NCI-H526 treated with DMSO at 0.1 percent for 48 hours (cell line): ENCODE measurements at regions not wholly inside any gene's neighbourhood (a gene's known extent, or its start where the extent isn't known, plus 50 kb on each side); places are given as distances from the start of the nearest gene placed in this dataset.

ENCODE experiments used
- DNase-seq: peaks from one replicate; lab custom pipeline; 2025; lab: John Stamatoyannopoulos, UW

DNA sequence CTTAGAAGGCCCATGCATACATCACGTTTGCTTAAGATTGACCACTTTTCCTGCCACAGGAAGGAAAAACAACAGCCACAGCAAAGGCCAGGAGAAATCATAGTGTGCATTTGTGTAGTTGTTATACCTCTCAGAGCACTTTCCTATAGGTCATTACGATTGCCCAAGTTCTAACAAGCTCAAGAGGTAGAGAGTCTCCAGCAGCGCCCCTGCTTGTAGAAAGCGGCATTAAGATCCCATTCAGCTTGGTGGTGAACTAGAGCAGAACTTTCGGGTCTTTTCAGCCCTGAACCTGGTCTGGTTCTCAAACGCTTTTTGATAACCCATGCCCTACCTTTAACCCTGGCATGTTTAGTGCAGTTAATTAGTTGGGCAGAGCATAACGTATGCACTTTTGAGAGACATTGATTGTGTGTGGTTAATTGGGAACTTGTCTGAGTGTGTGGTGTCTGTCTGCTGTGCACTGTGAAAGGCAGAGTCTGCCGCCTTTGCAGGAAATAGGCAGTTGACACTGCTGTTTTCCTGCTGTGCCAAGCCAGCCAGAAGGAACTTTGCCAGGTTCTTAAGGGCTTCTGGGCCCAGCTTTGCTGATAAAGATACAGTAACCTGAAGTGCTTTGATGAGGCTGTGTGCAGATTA is 109.9 kb upstream of the CLMP start:
- no peak for DNase-seq

- DNase-seq = no peak
These were observed 108.9 kb upstream of the CLMP start for GRCh38 chr11:123303924-123304323.

DNA sequence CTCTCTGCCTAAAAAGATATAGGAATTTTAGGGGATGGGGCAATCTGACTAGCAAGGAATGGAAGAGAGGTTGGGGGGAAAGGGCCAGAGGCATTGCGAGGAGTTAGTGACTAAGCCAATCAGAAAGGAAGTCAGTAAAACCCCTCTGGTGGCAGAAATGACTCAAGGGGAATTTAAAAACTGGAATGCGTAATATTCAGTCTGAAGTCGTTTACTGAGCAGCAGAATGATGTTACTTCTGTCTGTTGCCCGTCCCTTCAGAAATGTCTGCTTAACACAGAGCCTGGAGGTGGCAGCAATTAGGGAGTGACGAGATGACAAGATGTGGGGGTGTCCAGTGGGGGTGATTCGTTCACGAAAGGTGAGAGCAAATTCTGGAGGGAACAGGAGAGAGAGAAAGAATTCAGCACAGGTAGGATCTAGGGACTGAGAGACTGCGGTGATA is 107.7 kb upstream of the CLMP start:
- DNase-seq = no peak

- DNase-seq = peak; percentile 87
These were observed 106.8 kb upstream of the CLMP start for GRCh38 chr11:123301696-123302400.

- no peak for DNase-seq
These were observed 106.1 kb upstream of the CLMP start for GRCh38 chr11:123301013-123301591.

DNA sequence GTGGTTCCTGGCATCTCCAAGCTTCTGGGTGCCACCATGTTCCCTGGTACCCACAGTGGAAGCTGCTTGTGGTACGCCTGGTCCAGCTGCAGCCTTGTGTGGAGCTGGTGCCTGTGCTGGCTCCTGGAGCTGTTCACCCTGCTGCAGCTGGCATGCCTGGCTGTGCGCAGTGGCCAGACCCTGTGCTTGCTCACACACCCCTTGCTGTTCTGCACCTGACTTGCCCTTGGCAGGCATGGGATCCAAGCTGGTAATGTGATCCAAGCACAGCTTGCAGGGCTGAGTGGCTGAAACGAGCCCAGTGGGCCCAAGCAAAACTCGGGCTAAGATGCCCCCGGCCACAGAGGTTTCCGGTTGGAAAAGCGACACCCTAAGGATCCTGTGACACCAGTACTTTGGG is 104.7 kb upstream of the CLMP start:
- no peak for DNase-seq

DNA sequence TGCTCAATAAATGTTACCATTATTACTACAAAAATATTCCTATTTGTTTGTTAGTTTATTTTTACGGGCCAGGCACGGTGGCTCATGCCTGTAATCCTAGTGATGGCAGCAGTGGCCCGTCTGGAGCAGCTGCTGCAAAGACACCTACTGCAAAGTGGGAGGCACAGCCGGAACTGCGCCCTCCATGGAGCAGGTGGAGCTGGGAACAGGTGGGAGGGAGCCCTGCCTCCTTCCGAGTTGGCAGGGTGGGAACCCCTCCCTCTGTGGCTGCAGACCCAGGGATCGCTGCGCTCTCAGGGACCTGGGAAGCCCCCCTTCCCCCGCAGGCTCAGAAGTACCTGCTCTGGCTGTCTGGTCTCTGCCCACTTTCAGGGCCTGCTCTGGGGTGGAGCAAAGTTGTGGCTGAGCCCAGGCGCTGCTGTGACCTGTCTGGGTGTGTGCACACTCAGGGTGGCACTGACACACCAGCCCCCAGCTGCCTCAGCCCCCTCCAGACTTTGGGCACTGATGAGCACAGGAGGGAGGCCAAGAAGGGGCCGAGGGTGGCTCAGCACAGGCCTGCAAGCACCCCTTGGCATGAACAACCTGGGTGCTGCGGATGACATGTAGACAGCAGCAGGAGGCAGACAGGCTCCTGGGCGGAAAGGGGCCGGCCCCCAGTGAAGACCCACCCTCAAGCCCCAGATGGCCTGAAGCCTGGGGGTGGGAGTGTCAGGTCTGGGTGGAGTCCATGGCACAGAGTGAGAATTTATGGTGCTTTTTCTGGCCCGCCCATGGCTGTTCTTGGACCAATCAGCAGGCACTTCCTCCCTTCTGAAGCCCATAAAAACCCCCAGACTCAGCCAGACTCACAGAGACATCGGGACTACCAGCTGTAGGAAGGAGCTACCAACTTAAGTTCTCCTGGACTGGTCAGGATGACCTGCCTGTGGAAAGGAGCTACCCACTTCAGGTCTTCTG is 103.7 kb upstream of the CLMP start:
- no peak for DNase-seq

GRCh38 chr11:123292647-123293046 is 97.6 kb upstream of the CLMP start:
- no peak for DNase-seq

- DNase-seq = no peak
These were observed 96.3 kb upstream of the CLMP start for GRCh38 chr11:123291201-123291869.

- DNase-seq = no peak
These were observed 91.7 kb upstream of the CLMP start for GRCh38 chr11:123286761-123287160.

- no peak for DNase-seq
These were observed 91.2 kb upstream of the CLMP start for GRCh38 chr11:123286255-123286654.

- no peak for DNase-seq
These were observed 89.4 kb upstream of the CLMP start for GRCh38 chr11:123284454-123284853.

DNA sequence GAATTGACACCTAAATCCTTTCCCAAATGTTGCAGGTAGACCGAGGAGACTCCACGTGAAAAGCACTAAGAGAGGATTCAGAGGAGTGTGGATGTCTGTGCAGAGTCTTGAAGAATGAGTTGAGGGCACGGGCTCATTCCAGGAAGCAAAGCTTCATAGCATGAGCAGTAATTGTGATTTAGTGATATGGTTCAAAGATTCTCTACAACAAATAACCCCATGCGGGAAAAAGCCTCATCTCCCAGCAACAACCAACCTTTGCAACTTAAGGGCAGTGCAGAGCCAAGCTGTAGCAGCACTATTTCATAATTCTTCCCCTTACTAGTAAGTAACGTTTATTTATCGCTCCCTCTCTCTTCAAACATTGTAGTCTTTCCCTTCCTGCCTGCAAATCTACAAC is 87.5 kb upstream of the CLMP start:
- DNase-seq = no peak

DNA sequence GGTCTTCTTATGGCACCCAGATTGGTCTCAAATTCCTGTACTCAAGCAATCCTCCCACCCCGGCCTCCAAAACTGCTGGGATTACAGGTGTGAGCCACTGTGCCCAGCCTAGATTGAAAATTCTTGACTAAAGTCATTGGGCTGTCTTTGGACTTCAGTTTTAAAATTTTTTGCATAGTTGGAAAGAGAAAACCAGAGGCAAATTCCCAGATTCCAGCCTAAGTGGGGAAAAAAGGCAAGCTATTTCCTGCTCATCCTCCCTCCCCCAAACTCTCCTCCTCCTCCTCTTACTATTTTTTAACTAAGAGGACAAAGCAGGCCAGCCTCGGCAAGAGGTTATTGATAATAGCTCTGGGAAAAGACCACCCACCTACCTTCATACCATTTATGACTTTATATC is 78.6 kb upstream of the CLMP start:
- no peak for DNase-seq

DNA sequence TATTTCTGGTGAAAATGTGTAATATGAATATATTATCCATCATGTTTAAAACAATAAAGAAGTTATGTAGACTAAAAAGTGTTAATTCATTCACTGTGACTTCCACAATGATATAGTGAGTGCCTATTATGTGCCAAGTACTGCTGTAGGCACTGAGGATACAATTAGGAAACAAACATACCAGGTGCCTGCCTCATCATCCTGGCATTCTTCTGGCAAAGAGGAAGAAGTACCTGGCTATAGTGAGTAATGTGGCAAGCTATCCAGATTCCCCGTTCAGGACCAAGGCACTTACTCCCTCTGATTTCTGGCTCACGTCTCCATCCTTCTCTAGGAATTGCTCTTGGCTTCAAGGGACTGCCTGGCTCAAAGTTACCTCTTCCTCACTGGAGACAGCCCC is 77.5 kb upstream of the CLMP start:
- no peak for DNase-seq

GRCh38 chr11:123268156-123268555 is 73.1 kb upstream of the CLMP start:
- no peak for DNase-seq

- DNase-seq = peak; percentile 38
These were observed 70.9 kb upstream of the CLMP start for GRCh38 chr11:123265951-123266350.

DNA sequence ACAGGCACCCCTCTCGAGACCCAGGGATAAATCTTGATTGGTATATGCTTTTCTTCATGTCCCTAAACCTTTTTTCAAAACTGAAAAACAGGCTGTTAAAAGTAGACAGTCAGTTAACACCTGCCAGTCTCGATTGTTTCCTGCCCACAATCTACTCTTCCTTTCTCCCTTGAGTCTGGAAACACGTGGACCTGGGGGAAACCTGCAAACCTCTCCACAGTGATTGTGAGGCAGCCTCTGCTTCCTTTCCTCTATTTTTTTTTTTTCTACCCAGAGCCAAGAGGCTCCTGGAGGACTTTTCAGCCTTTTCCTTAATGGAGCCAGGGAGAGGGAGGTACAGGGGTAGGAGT is 69.4 kb upstream of the CLMP start:
- no peak for DNase-seq

DNA sequence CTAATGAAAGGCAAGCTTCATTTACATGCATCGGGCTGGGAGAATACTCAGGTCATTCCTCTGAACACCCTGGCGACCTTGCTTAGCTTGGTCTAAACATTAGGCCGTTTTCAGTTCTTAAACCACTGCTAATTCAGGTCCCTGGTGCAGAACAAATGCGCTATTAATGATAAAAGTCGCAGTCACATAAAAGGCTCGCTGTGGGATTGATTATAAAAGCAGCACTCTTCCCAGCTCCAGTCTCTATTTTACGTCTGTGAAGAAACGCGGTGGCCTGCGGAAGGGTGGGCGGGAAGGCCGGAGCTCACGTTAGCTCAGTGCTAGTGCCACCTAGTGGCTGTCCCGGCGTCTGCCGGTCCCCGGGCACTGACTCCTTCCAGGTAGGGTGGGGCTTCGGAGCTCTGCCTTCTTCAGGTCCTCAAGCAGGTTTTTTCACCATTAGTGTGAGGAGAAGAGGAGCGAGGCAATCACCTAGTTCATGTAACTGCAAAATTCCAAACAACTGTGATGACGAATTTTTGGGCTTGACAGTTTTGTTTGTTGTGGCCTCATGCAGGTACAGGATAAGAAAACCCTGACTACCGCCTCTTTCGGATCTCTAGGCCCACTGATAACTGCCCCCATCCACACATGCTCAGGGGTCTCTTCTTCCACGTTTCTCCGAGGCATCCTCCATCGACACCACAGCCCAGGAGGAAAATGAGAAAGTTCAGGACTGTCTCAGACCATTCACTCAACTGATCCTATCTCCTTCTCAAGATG is 66.5 kb upstream of the CLMP start:
- peak; percentile 84 for DNase-seq

DNA sequence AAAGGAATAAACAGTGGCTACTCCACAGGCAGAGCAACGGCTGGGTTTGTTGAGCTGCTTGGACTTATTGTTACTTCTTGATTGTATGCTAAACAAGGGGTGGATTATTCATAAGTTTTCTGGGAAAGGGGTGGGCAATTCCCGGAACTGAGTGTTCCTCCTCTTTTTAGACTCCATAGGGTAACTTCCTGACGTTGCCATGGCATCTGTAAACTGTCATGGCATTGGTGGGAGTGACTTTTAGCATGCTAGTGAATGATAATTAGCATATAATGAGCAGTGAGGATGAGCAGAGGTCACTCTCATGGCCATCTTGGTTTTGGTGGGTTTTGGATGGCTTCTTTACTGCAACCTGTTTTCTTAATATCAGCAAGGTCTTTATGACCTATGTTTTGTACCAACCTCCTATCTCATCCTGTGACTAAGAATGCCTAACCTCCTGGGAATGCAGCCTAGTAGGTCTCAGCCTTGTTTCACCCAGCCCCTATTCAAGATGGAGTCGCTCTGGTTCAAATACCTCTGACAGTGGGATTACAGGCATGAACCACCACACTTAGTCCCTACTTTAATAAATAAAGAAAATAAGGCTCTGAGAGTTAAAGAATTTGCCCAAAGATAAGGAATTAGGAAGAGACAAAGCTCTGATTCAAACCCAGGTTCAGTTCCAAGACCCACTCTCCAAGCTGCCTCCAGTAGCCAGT is 65.6 kb upstream of the CLMP start:
- no peak for DNase-seq

GRCh38 chr11:123258877-123259276 is 63.8 kb upstream of the CLMP start:
- DNase-seq = no peak
